GM20000 (cell line): ENCODE measurements at regions not wholly inside any gene's neighbourhood (a gene's known extent, or its start where the extent isn't known, plus 50 kb on each side); places are given as distances from the start of the nearest gene placed in this dataset.

Experiments
- DNase-seq: peaks from one replicate; pipeline ENCODE4 v3.0.0; 2012; ENCODE audit warnings: low spot score
- TF ChIP-seq, protein P1 (sequence below): IDR thresholded peaks from 2 replicates; pipeline ENCODE4 v1.5.1; 2012; ENCODE audit warnings: mild to moderate bottlenecking, control low read depth; ENCODE audit errors: extremely low read depth, missing control alignments

DNA sequence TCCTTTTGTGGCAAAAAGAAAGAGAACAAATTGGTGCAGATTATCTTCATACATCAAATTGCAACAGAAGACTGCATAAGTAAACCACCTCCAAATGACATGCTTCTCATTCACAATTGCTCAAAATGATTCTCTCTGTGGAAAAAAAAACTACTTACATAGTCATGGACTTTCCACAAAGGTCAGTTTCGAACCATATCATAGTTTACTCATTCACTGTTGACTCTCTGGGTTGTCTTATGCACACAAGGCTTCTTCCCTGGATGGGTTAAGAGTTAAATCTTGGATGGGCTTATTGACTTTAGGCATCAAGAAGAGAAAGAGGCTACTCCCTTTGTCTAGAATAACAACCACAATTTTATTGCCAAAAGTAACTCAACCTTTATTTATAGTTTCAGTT lies 91.3 kb upstream of the RAB27B start:
- TF ChIP-seq, protein P1, sequence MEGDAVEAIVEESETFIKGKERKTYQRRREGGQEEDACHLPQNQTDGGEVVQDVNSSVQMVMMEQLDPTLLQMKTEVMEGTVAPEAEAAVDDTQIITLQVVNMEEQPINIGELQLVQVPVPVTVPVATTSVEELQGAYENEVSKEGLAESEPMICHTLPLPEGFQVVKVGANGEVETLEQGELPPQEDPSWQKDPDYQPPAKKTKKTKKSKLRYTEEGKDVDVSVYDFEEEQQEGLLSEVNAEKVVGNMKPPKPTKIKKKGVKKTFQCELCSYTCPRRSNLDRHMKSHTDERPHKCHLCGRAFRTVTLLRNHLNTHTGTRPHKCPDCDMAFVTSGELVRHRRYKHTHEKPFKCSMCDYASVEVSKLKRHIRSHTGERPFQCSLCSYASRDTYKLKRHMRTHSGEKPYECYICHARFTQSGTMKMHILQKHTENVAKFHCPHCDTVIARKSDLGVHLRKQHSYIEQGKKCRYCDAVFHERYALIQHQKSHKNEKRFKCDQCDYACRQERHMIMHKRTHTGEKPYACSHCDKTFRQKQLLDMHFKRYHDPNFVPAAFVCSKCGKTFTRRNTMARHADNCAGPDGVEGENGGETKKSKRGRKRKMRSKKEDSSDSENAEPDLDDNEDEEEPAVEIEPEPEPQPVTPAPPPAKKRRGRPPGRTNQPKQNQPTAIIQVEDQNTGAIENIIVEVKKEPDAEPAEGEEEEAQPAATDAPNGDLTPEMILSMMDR = no peak
- DNase-seq = no peak

- no peak for DNase-seq
- TF ChIP-seq, protein P1 = no peak
These were observed 90.3 kb upstream of the RAB27B start for GRCh38 chr18:54737986-54738385.

DNA sequence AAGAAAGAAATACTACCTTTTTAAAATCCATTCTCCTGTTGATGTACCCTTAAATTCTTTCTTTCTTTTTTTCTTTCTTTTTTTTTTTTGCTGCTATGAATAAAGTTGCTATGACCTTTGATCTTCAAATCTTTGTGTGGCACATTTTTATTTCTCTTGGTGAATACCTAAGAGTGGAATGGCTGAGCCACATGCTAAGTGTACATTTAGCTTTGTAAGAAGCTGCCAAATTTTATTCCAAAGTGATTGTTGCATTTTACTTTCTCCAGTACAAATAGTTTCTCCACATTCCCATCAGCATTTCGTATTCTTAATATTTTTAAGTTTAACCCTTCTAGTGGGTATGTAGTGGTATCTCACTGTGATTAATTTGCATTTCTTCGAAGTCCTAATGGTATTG lies 88.8 kb upstream of the RAB27B start:
- TF ChIP-seq, protein P1 = no peak
- no peak for DNase-seq

- TF ChIP-seq, protein P1 = no peak
- no peak for DNase-seq
These were observed 88.0 kb upstream of the RAB27B start for GRCh38 chr18:54740136-54740846.

DNA sequence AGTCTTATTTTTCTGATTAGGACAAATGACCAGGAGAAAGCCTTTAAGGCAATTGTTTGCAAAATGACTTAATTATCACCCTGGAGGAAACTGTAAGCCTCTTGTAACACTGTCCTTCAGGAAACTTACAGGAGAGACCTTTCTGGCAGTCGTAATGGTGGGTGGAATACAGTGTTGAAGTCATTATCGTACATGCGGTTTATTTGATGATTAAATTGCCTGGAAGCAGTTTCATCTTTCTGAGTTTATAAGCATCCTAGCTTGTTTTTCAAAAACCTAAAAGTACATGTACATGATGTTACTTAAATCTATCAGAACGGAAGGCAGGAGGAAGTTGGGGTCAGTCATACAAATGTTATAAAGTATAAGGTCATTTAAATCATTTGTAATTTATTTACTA lies 86.2 kb upstream of the RAB27B start:
- TF ChIP-seq, protein P1 = no peak
- no peak for DNase-seq

GRCh38 chr18:54742659-54743604 lies 85.3 kb upstream of the RAB27B start:
- DNase-seq = no peak
- TF ChIP-seq, protein P1 = no peak

GRCh38 chr18:54743605-54743995 lies 84.7 kb upstream of the RAB27B start:
- TF ChIP-seq, protein P1 = no peak

More at GRCh38 chr18:54743605-54743995, 84.7 kb upstream of the RAB27B start:
- DNase-seq = no peak
